GM18909 (cell line): ENCODE measurements at regions not wholly inside any gene's neighbourhood (a gene's known extent, or its start where the extent isn't known, plus 50 kb on each side); places are given as distances from the start of the nearest gene placed in this dataset.
"Not testable (repeated sequence)": the region's sequence is repeated elsewhere in the genome, so short reads cannot be mapped to it uniquely, and the experiment has no call there.

Source experiments
- ATAC-seq: cut with Tn5 transposase; IDR thresholded peaks from one replicate; pipeline ENCODE4 v1.9.1; 2021; ENCODE audit warnings: mild to moderate bottlenecking; ENCODE audit not compliant: unreplicated experiment, poor library complexity

- ATAC-seq, result not testable (repeated sequence)
Observed at GRCh38 chr10:76815505-76815904, 822.1 kb downstream of the KCNMA1 start.

- no peak for ATAC-seq
Observed at GRCh38 chr10:76811430-76811829, 826.2 kb downstream of the KCNMA1 start.

- ATAC-seq, result no peak
Observed at GRCh38 chr10:76788452-76788811, 849.2 kb downstream of the KCNMA1 start.

- no peak for ATAC-seq
Observed at GRCh38 chr10:76787746-76788451, 849.7 kb downstream of the KCNMA1 start.

- ATAC-seq, result no peak
Observed at GRCh38 chr10:76786504-76787072, 851.0 kb downstream of the KCNMA1 start.

GRCh38 chr10:76784076-76784475 is 853.5 kb downstream of the KCNMA1 start:
- ATAC-seq, result no peak

GRCh38 chr10:76779796-76780301 is 857.8 kb downstream of the KCNMA1 start:
- no peak for ATAC-seq

GRCh38 chr10:76778914-76779795 is 858.5 kb downstream of the KCNMA1 start:
- ATAC-seq, result no peak

- ATAC-seq, result no peak
Observed at GRCh38 chr10:76774987-76775603, 862.5 kb downstream of the KCNMA1 start.

- no peak for ATAC-seq
Observed at GRCh38 chr10:76769582-76769981, 868.0 kb downstream of the KCNMA1 start.

GRCh38 chr10:76769161-76769560 is 868.4 kb downstream of the KCNMA1 start:
- no peak for ATAC-seq

- ATAC-seq, result no peak
Observed at GRCh38 chr10:76766682-76767081, 870.9 kb downstream of the KCNMA1 start.

GRCh38 chr10:76764921-76765320 is 872.7 kb downstream of the KCNMA1 start:
- ATAC-seq, result not testable (repeated sequence)

GRCh38 chr10:76764177-76764576 is 873.4 kb downstream of the KCNMA1 start:
- ATAC-seq, result no peak

- ATAC-seq, result no peak
Observed at GRCh38 chr10:76763376-76763775, 874.2 kb downstream of the KCNMA1 start.

GRCh38 chr10:76759681-76760080 is 877.9 kb downstream of the KCNMA1 start:
- ATAC-seq, result no peak

GRCh38 chr10:76743169-76743568 is 894.4 kb downstream of the KCNMA1 start:
- ATAC-seq, result no peak

- ATAC-seq, result no peak
Observed at GRCh38 chr10:76740514-76740913, 897.1 kb downstream of the KCNMA1 start.

- no peak for ATAC-seq
Observed at GRCh38 chr10:76738991-76739390, 898.6 kb downstream of the KCNMA1 start.

GRCh38 chr10:76736815-76737618 is 900.6 kb downstream of the KCNMA1 start:
- ATAC-seq, result no peak
